ENCODE measurements at regions not wholly inside any gene's neighbourhood (a gene's known extent, or its start where the extent isn't known, plus 50 kb on each side); places are given as distances from the start of the nearest gene placed in this dataset.

- TF ChIP-seq EZH2 (IDR thresholded peaks at IDR 0.05; ENCODE audit: borderline replicate concordance, low read depth, low read length, severe bottlenecking) (no peak), CTCF (IDR thresholded peaks at IDR 0.05; ENCODE audit: borderline replicate concordance, extremely low read depth, low read length, poor library complexity, severe bottlenecking) (no peak)
Measured at GRCh38 chr6:138691595-138692057, 81.9 kb upstream of the CCDC28A start.

Measured in DND-41 (cell line).